PFSK-1 (cell line): ENCODE measurements at regions not wholly inside any gene's neighbourhood (a gene's known extent, or its start where the extent isn't known, plus 50 kb on each side); places are given as distances from the start of the nearest gene placed in this dataset.

Experiments used
- FOXP2 ChIP-seq: optimal IDR thresholded peaks from 2 replicates; pipeline ENCODE3; 2011; ENCODE audit warnings: borderline replicate concordance, control low read depth, inconsistent platforms; ENCODE audit not compliant: insufficient read depth; ENCODE audit errors: extremely low read length, extremely low read depth
- POLR2AphosphoS5 ChIP-seq: IDR thresholded peaks from 2 replicates; pipeline ENCODE4 v1.6.1; 2012; ENCODE audit warnings: low read depth, mild to moderate bottlenecking, control low read depth, low read length, moderate library complexity
- SIN3A ChIP-seq: IDR thresholded peaks from 2 replicates; pipeline ENCODE4 v1.6.1; 2012; ENCODE audit warnings: mild to moderate bottlenecking, low read length, moderate library complexity, borderline replicate concordance; ENCODE audit not compliant: insufficient read depth
- TAF1 ChIP-seq: IDR thresholded peaks from 2 replicates; pipeline ENCODE4 v1.6.1; 2012; ENCODE audit warnings: low read length, control low read depth, borderline replicate concordance; ENCODE audit not compliant: insufficient read depth
- TF ChIP-seq, protein P1 (sequence below), 2 experiments: IDR thresholded peaks; 2 replicates each; pipeline versions ENCODE4 v1.6.1 to v1.8.0; 2011 to 2012; ENCODE audit warnings: low read depth in 2 of 2, low read length in 2 of 2, control low read depth in 1 of 2, inconsistent platforms in 1 of 2, mild to moderate bottlenecking in 1 of 2, moderate library complexity in 1 of 2; ENCODE audit not compliant: insufficient read depth in 1 of 2

DNA sequence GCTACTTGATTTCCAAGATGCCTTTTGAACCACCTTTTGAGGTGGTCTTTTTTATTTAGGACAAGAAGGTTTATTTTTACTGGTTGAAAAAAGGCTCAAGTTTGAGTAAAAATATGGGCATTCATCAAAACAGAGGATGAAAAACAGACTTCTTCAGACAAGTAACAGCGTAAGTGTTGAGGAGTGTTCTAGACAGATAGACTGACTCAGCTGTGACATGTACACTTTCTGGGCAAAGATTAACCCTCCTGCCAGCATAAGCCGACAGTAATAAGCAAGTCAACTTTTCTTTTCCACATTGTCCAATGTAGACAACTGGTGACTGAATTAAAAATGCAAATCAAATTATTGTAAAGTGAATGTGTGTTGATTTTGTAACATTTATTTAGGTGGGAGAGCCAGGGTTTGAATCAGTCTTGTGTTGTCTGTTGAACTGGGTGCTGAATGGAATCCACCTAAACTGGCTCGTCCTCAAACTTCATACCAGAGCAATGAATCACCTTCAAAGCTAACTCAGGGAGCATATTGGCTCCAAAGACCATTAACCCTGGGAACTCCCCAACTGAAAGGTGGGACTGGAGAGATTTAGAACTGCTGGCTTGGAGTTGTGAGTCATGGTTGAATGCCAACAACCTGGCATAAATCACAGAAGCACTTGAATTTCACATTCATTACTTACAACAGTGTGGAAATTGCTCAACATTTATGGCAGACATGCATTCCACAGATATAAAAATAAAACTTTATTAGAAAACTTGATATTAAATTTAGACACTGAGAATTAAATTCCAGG is 377.0 kb downstream of the ETS1 start:
- peak; percentile 41; the same call in 1 of the 2 replicates for TF ChIP-seq TAF1
- TF ChIP-seq POLR2AphosphoS5: no peak
- no peak for TF ChIP-seq FOXP2
- TF ChIP-seq, protein P1, sequence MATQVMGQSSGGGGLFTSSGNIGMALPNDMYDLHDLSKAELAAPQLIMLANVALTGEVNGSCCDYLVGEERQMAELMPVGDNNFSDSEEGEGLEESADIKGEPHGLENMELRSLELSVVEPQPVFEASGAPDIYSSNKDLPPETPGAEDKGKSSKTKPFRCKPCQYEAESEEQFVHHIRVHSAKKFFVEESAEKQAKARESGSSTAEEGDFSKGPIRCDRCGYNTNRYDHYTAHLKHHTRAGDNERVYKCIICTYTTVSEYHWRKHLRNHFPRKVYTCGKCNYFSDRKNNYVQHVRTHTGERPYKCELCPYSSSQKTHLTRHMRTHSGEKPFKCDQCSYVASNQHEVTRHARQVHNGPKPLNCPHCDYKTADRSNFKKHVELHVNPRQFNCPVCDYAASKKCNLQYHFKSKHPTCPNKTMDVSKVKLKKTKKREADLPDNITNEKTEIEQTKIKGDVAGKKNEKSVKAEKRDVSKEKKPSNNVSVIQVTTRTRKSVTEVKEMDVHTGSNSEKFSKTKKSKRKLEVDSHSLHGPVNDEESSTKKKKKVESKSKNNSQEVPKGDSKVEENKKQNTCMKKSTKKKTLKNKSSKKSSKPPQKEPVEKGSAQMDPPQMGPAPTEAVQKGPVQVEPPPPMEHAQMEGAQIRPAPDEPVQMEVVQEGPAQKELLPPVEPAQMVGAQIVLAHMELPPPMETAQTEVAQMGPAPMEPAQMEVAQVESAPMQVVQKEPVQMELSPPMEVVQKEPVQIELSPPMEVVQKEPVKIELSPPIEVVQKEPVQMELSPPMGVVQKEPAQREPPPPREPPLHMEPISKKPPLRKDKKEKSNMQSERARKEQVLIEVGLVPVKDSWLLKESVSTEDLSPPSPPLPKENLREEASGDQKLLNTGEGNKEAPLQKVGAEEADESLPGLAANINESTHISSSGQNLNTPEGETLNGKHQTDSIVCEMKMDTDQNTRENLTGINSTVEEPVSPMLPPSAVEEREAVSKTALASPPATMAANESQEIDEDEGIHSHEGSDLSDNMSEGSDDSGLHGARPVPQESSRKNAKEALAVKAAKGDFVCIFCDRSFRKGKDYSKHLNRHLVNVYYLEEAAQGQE (IDR thresholded peaks at IDR 0.05; ENCODE audit: insufficient read depth in 1 of 2, low read depth in 2 of 2, low read length in 2 of 2): no peak
- TF ChIP-seq SIN3A: 0 out of 2 replicates have a peak, but pooled peaks have one; percentile 33

DNA sequence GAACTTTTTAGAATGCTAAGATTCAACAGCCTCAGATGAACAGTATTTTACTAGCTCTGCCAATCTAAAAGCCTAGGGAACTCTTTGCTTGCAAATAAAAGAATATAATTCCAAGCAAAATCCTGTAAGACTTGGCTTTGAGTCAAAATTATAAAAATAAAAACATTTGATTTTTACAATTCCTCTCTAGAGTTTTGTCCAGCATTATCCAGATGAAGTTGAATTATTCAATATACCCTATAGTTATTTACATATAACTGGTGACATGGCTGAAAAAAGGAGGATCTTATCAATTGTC is 378.3 kb downstream of the ETS1 start:
- TF ChIP-seq POLR2AphosphoS5 (no peak), TAF1 (no peak), SIN3A (no peak), FOXP2 (no peak)
- TF ChIP-seq, protein P1 (IDR thresholded peaks at IDR 0.05; ENCODE audit: insufficient read depth in 1 of 2, low read depth in 2 of 2, low read length in 2 of 2): no peak

DNA sequence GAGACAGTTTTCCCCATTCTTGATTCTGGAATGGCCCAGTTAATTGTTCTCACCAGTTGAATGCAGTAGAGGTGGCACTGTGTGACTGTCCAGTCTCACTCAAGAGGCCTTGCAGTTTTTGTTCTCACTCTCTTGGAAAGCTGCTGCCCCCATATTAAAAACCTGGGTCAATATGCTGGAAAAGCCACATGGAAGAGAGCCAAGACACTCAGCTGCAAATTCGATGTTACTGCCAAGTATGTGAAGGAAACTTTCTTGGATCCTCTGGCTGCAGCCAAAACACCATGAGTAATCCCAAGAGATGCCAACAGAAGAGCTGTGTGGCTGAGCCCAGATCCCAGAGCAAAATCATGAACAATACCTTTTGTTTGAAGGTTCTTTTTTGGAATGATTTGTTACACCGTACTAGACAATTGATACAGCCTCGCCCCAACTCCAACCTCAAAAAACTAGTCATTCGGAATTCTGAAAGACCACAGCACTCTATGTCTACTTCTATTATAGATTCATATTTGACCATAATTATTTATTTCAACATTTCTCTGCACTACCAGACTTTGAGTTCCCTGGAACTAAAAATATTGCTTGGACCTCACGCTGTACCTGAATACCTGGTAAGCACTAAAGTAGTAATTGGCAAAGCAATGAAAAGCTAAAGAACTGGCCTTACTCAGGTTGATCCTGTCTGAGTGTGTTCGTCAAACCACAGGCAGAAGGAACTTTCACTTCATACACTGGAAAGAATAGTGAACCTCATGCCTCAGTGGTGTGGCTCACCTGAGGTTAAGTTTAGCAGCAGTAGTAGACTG is 378.8 kb downstream of the ETS1 start:
- TF ChIP-seq, protein P1 (IDR thresholded peaks at IDR 0.05; ENCODE audit: insufficient read depth in 1 of 2, low read depth in 2 of 2, low read length in 2 of 2): no peak; a peak in 1 of 4 replicates
- no peak for TF ChIP-seq SIN3A
- no peak for TF ChIP-seq POLR2AphosphoS5
- no peak for TF ChIP-seq FOXP2
- TF ChIP-seq TAF1: no peak

DNA sequence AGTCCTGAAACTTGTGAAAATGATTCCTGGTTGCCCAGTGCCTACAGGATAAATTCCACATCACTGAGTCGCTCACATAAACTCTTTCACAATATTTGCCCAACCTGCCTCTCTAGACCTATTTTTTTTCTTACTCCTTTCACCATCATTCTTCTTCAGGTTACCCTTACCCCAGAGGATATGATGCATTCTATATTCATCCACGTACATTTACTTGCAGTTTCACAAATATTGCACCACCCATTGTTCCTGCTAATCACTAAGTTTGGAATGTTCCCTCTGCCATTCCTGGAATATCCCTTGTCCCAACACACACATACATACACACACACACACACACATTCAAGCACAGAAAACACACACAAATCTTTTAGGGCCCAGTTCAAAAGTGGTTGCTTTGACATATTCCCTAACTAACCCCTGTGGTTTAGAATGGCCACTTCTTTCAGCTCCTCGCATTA is 379.5 kb downstream of the ETS1 start:
- TF ChIP-seq TAF1 (no peak), SIN3A (no peak), FOXP2 (no peak), POLR2AphosphoS5 (no peak)
- TF ChIP-seq, protein P1 (IDR thresholded peaks at IDR 0.05; ENCODE audit: insufficient read depth in 1 of 2, low read depth in 2 of 2, low read length in 2 of 2): no peak
